HEK293 (cell line): ENCODE measurements at regions not wholly inside any gene's neighbourhood (a gene's known extent, or its start where the extent isn't known, plus 50 kb on each side); places are given as distances from the start of the nearest gene placed in this dataset.

Experiments
- SP2 ChIP-seq: fragments of 450-650 bp; formaldehyde crosslinking; IDR thresholded peaks from 2 replicates; pipeline ENCODE4 v1.5.1; 2016; ENCODE audit warnings: missing biosample characterization, missing genetic modification characterization
- WT1 ChIP-seq: fragments of 450-650 bp; formaldehyde crosslinking; IDR thresholded peaks from 2 replicates; pipeline ENCODE4 v1.5.1; 2016; ENCODE audit warnings: missing biosample characterization, missing genetic modification characterization
- ZBTB1 ChIP-seq: fragments of 450-650 bp; formaldehyde crosslinking; IDR thresholded peaks from 2 replicates; pipeline ENCODE4 v1.5.1; 2016; ENCODE audit warnings: missing biosample characterization, missing genetic modification characterization
- ZNF174 ChIP-seq: fragments of 450-650 bp; formaldehyde crosslinking; IDR thresholded peaks from 2 replicates; pipeline ENCODE4 v1.5.0; 2017; ENCODE audit warnings: missing biosample characterization, mild to moderate bottlenecking, missing genetic modification characterization
- ZNF19 ChIP-seq: fragments of 450-650 bp; formaldehyde crosslinking; IDR thresholded peaks from 2 replicates; pipeline ENCODE4; 2016; ENCODE audit warnings: missing biosample characterization, missing genetic modification characterization, low read depth
- ZNF221 ChIP-seq: fragments of 450-650 bp; formaldehyde crosslinking; IDR thresholded peaks from 2 replicates; pipeline ENCODE4 v1.5.1; 2017; ENCODE audit warnings: missing biosample characterization, missing genetic modification characterization, borderline replicate concordance
- ZNF776 ChIP-seq: fragments of 450-650 bp; formaldehyde crosslinking; IDR thresholded peaks from 2 replicates; pipeline ENCODE4 v1.5.0; 2017; ENCODE audit warnings: missing biosample characterization, missing genetic modification characterization, borderline replicate concordance
- TF ChIP-seq, protein P1 (sequence below): fragments of 450-650 bp; formaldehyde crosslinking; IDR thresholded peaks from 2 replicates; pipeline ENCODE4 v1.5.1; 2016; ENCODE audit warnings: missing biosample characterization, missing genetic modification characterization
- TF ChIP-seq, protein P2 (sequence below): fragments of 450-650 bp; formaldehyde crosslinking; IDR thresholded peaks from 2 replicates; pipeline ENCODE4 v1.5.1; 2016; ENCODE audit warnings: missing biosample characterization, missing genetic modification characterization

DNA sequence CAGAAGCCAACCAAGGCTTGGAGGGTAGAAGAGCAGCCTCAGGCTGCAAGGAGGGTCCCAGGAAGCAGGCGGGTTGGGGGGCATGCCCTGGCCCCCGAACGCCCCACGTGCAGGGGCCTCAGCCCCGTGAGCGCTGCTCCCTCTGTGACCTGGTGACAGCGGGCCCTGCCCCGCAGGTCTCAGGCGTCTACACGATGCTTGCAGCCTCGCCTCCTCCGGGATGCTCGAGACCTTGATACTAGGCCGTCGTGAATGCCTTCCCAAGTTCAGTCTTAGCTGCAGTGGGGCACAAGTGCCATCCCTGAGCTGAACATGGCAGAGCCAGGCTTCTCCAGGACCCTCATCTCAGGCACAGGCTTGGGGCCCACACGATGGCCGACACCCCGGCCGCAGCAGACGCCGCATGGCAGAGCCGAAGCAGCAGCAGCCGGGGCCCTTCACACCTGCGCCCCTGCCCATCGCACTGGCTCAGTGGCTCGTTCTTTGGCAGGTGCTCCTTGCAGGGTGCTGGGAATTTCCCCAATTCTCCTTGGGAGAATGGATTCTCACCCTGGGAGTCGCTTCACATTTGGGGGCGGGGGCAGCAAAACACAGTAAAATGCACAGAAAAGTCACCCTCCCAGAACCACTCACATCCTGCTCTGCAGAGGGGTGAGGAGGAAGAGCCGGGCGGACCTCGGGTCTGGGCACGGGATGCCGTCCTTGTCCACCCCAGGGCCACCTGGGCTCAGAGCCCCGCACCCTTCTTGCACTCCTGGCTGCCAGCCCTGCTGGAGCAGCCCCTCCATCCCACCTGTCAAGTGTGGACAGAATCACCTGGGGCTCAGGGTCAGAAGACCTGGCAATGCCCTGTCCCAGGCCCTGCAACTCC, 161.8 kb downstream of the DLL1 start:
- TF ChIP-seq, protein P1, sequence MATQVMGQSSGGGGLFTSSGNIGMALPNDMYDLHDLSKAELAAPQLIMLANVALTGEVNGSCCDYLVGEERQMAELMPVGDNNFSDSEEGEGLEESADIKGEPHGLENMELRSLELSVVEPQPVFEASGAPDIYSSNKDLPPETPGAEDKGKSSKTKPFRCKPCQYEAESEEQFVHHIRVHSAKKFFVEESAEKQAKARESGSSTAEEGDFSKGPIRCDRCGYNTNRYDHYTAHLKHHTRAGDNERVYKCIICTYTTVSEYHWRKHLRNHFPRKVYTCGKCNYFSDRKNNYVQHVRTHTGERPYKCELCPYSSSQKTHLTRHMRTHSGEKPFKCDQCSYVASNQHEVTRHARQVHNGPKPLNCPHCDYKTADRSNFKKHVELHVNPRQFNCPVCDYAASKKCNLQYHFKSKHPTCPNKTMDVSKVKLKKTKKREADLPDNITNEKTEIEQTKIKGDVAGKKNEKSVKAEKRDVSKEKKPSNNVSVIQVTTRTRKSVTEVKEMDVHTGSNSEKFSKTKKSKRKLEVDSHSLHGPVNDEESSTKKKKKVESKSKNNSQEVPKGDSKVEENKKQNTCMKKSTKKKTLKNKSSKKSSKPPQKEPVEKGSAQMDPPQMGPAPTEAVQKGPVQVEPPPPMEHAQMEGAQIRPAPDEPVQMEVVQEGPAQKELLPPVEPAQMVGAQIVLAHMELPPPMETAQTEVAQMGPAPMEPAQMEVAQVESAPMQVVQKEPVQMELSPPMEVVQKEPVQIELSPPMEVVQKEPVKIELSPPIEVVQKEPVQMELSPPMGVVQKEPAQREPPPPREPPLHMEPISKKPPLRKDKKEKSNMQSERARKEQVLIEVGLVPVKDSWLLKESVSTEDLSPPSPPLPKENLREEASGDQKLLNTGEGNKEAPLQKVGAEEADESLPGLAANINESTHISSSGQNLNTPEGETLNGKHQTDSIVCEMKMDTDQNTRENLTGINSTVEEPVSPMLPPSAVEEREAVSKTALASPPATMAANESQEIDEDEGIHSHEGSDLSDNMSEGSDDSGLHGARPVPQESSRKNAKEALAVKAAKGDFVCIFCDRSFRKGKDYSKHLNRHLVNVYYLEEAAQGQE (tag by site-specific recombination): no peak
- TF ChIP-seq, protein P2, sequence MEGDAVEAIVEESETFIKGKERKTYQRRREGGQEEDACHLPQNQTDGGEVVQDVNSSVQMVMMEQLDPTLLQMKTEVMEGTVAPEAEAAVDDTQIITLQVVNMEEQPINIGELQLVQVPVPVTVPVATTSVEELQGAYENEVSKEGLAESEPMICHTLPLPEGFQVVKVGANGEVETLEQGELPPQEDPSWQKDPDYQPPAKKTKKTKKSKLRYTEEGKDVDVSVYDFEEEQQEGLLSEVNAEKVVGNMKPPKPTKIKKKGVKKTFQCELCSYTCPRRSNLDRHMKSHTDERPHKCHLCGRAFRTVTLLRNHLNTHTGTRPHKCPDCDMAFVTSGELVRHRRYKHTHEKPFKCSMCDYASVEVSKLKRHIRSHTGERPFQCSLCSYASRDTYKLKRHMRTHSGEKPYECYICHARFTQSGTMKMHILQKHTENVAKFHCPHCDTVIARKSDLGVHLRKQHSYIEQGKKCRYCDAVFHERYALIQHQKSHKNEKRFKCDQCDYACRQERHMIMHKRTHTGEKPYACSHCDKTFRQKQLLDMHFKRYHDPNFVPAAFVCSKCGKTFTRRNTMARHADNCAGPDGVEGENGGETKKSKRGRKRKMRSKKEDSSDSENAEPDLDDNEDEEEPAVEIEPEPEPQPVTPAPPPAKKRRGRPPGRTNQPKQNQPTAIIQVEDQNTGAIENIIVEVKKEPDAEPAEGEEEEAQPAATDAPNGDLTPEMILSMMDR (tag by site-specific recombination): no peak
- TF ChIP-seq ZNF19 (no peak), ZNF776 (tag by site-specific recombination) (no peak), SP2 (no peak), ZNF221 (tag by site-specific recombination) (no peak), WT1 (tag by site-specific recombination) (no peak), ZNF174 (tag by site-specific recombination) (no peak), ZBTB1 (tag by site-specific recombination) (no peak)
